SU-DHL-6 (cell line): ENCODE measurements at regions not wholly inside any gene's neighbourhood (a gene's known extent, or its start where the extent isn't known, plus 50 kb on each side); places are given as distances from the start of the nearest gene placed in this dataset.

ENCODE experiments used
- H2AFZ ChIP-seq: fragments of 200-600 bp; sonication (generic); 2 replicates; pipeline ENCODE4 v1.6.1; 2014; ENCODE audit warnings: low read depth, mild to moderate bottlenecking, moderate library complexity, mixed read lengths, antibody characterized with exemption, low read length; ENCODE audit not compliant: severe bottlenecking
- H3F3A ChIP-seq: fragments of 200-600 bp; shearing (Covaris generic); 2 replicates; pipeline ENCODE4 v1.6.0; 2016; ENCODE audit warnings: antibody characterized with exemption, mild to moderate bottlenecking; ENCODE audit not compliant: insufficient read depth
- H3K27ac ChIP-seq: fragments of 200-600 bp; sonication (generic); 2 replicates; pipeline ENCODE4 v1.5.1; 2016; ENCODE audit warnings: low read depth, mild to moderate bottlenecking, low read length, moderate library complexity, mixed read lengths
- H3K27me3 ChIP-seq: fragments of 200-600 bp; sonication (generic), shearing (Covaris generic); 2 replicates; pipeline ENCODE4 v1.6.0; 2014; ENCODE audit warnings: mild to moderate bottlenecking, low read length
- H3K36me3 ChIP-seq: fragments of 200-600 bp; sonication (generic); 2 replicates; pipeline ENCODE4 v1.6.1; 2014; ENCODE audit warnings: mild to moderate bottlenecking, low read length, mixed read lengths
- H3K4me2 ChIP-seq: fragments of 300-600, 200-600 bp; shearing (Covaris generic), sonication (generic); 2 replicates; pipeline ENCODE4 v1.6.0; 2014; ENCODE audit warnings: low read length, low read depth, mild to moderate bottlenecking; ENCODE audit not compliant: poor library complexity, severe bottlenecking
- H3K4me3 ChIP-seq: fragments of 200-600 bp; sonication (generic); 2 replicates; pipeline ENCODE4 v1.5.1; 2014; ENCODE audit warnings: antibody characterized with exemption, low read length, mild to moderate bottlenecking, mixed read lengths; ENCODE audit not compliant: insufficient read depth, poor library complexity, severe bottlenecking
- H3K79me2 ChIP-seq: fragments of 200-600 bp; sonication (generic); 2 replicates; pipeline ENCODE4 v1.6.1; 2014; ENCODE audit warnings: mild to moderate bottlenecking, low read length, moderate library complexity; ENCODE audit not compliant: insufficient read depth
- H3K9ac ChIP-seq: fragments of 200-600 bp; sonication (generic); 2 replicates; pipeline ENCODE4 v1.7.0; 2014; ENCODE audit warnings: mild to moderate bottlenecking, low read length
- H3K9me2 ChIP-seq: fragments of 200-600 bp; sonication (generic); replicated peaks from 2 replicates; pipeline ENCODE4 v1.6.1; 2014; ENCODE audit warnings: low read length; ENCODE audit not compliant: insufficient read depth
- H3K9me3 ChIP-seq: fragments of 200-600 bp; sonication (generic); 2 replicates; pipeline ENCODE4 v1.6.1; 2014; ENCODE audit warnings: low read length, mixed read lengths; ENCODE audit not compliant: insufficient read depth
- H4K20me1 ChIP-seq: fragments of 200-600 bp; sonication (generic); 2 replicates; pipeline ENCODE4 v1.6.1; 2014; ENCODE audit warnings: low read depth, mild to moderate bottlenecking, antibody characterized with exemption, low read length, moderate library complexity, mixed read lengths
- CTCF ChIP-seq: fragments of 200-600 bp; sonication (generic); IDR thresholded peaks from one replicate; pipeline ENCODE4 v1.5.1; 2017; ENCODE audit warnings: antibody characterized with exemption, mild to moderate bottlenecking, low read length, moderate library complexity; ENCODE audit not compliant: insufficient read depth, poor library complexity, severe bottlenecking
- EZH2phosphoT487 ChIP-seq: fragments of 200-600 bp; sonication (generic), shearing (Covaris generic); conservative IDR thresholded peaks from 2 replicates; pipeline ENCODE4 v1.6.1; 2018; ENCODE audit warnings: mild to moderate bottlenecking, antibody characterized with exemption, low read length, moderate library complexity, mixed read lengths

- no peak for TF ChIP-seq EZH2phosphoT487
- no peak for TF ChIP-seq CTCF
- Histone ChIP-seq H3K4me3 (no peak overlapping the region), H3F3A (no peaks in the 10 kb centered on the region), H3K79me2 (no peaks in the 10 kb centered on the region), H3K9me2 (no peaks in the 10 kb centered on the region), H4K20me1 (no peaks in the 10 kb centered on the region), H3K27ac (no peak overlapping the region), H3K9ac (no peak overlapping the region), H3K4me2 (no peak overlapping the region), H3K27me3 (no peaks in the 10 kb centered on the region), H3K9me3 (peaks cover 4% of the 10 kb centered on the region; the same call in 1 of the 2 replicates), H2AFZ (no peak overlapping the region), H3K36me3 (no peaks in the 10 kb centered on the region)
Measured at GRCh38 chr16:86018941-86019340, 120.0 kb downstream of the IRF8 start.

GRCh38 chr16:86019446-86020047, 120.6 kb downstream of the IRF8 start:
- no peak overlapping the region for H2AFZ ChIP-seq
- H4K20me1 ChIP-seq, result no peaks in the 10 kb centered on the region
- H3K36me3 ChIP-seq, result no peaks in the 10 kb centered on the region
- H3K27me3 ChIP-seq, result no peaks in the 10 kb centered on the region
- peaks cover 4% of the 10 kb centered on the region; the same call in 1 of the 2 replicates for H3K9me3 ChIP-seq
- TF ChIP-seq CTCF (peak; percentile 17), EZH2phosphoT487 (no peak)
- no peaks in the 10 kb centered on the region for H3F3A ChIP-seq
- no peak overlapping the region for H3K4me2 ChIP-seq
- H3K9ac ChIP-seq, result no peak overlapping the region
- H3K9me2 ChIP-seq, result no peaks in the 10 kb centered on the region
- H3K27ac ChIP-seq, result no peak overlapping the region
- H3K4me3 ChIP-seq, result no peak overlapping the region
- no peaks in the 10 kb centered on the region for H3K79me2 ChIP-seq

GRCh38 chr16:86020971-86021370, 122.0 kb downstream of the IRF8 start:
- H4K20me1 ChIP-seq, result no peaks in the 10 kb centered on the region
- H3K9me2 ChIP-seq, result no peaks in the 10 kb centered on the region
- H3F3A ChIP-seq, result no peaks in the 10 kb centered on the region
- no peaks in the 10 kb centered on the region for H3K36me3 ChIP-seq
- TF ChIP-seq EZH2phosphoT487, result no peak
- H3K9me3 ChIP-seq, result peaks cover 4% of the 10 kb centered on the region; the same call in 1 of the 2 replicates
- no peaks in the 10 kb centered on the region for H3K79me2 ChIP-seq
- no peaks in the 10 kb centered on the region for H3K27me3 ChIP-seq
- H2AFZ ChIP-seq, result no peak overlapping the region
- no peak overlapping the region for H3K9ac ChIP-seq
- no peak overlapping the region for H3K4me3 ChIP-seq
- no peak overlapping the region for H3K27ac ChIP-seq
- H3K4me2 ChIP-seq, result no peak overlapping the region

GRCh38 chr16:86022381-86022960, 123.5 kb downstream of the IRF8 start:
- Histone ChIP-seq H3K79me2 (no peaks in the 10 kb centered on the region), H3K4me2 (no peak overlapping the region), H4K20me1 (no peaks in the 10 kb centered on the region), H3K9me2 (no peaks in the 10 kb centered on the region), H3F3A (no peaks in the 10 kb centered on the region), H2AFZ (no peak overlapping the region), H3K27me3 (no peaks in the 10 kb centered on the region), H3K9ac (no peak overlapping the region), H3K27ac (no peak overlapping the region), H3K9me3 (peaks cover 4% of the 10 kb centered on the region; the same call in 1 of the 2 replicates), H3K4me3 (no peak overlapping the region), H3K36me3 (no peaks in the 10 kb centered on the region)
- no peak for TF ChIP-seq EZH2phosphoT487
- no peak for TF ChIP-seq CTCF
